ENCODE measurements at regions not wholly inside any gene's neighbourhood (a gene's known extent, or its start where the extent isn't known, plus 50 kb on each side); places are given as distances from the start of the nearest gene placed in this dataset.

- TF ChIP-seq POLR2A (IDR thresholded peaks at IDR 0.05; ENCODE audit: extremely low read depth, insufficient read length) (no peak), CTCF (IDR thresholded peaks at IDR 0.05; ENCODE audit: low read depth, low read length) (no peak), MYC (IDR thresholded peaks at IDR 0.05; ENCODE audit: low read depth, low read length) (no peak), MAX (IDR thresholded peaks at IDR 0.05; ENCODE audit: low read depth, low read length) (no peak)
These were observed 309.6 kb downstream of the ACTL7B start for GRCh38 chr9:108546215-108546614.
